Medulla oblongata (tissue), 1 donor: ENCODE measurements at regions not wholly inside any gene's neighbourhood (a gene's known extent, or its start where the extent isn't known, plus 50 kb on each side); places are given as distances from the start of the nearest gene placed in this dataset.

Experiments used
- DNase-seq: peaks from one replicate; pipeline ENCODE4 v3.0.0-alpha.2; 2015; ENCODE audit errors: extremely low spot score

DNA sequence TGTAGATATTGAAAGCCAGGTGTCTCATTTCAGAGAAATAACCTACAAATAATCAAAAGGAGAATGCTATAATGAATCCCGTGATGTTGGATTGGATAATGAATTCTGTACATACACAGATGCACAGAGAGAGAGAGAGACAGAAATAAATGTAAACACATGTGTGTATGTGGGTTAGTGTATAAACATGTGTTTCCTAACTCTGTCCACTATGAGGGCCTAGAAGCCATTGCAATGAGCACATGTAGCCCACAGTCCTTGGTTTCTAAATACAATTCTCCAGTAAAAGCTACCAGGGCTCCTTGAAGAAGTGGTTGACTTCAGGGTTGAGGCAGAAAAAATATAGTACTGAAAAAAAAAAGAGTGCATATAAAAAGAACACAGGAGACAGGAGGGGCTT lies 109.5 kb downstream of the INHBB start:
- no peak for DNase-seq

DNA sequence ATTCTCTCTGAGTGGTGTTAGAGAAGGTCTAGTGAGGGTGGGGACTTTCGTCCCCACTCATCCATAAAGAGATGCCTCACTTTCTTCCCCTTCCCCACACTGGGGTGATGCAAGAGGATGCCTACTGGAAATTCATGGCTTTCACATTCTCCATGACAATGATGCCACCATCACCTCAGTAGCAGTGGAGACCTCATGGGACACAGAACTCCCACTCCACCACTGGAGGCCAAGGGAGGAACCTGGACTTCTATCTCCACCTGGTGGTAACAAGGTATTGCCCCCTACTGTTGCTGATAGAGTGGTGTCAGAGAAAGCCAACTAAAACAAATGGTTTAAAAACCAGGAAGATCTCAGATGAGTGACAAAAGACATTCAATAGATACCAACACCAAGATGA lies 110.9 kb downstream of the INHBB start:
- DNase-seq = no peak

DNA sequence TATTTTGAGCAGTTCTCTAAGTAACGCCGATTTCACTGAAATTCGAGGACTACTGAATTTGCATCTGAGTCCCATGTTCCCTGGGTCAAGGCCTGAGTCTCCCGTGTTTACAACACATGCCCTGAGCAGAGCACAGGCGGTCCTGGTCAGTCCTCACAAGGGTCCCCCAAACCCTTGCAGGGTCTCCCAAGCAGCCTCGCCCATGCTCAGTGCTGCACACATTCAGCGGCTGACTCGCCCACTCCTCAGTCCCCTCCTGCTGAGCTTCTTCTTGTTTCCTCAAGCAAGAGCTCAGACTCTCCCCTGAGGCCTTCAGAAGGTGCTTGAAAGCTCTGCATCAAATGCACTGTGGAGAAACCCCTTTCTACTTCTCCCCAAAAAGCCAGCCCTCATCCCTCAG lies 114.6 kb downstream of the INHBB start:
- no peak for DNase-seq

DNA sequence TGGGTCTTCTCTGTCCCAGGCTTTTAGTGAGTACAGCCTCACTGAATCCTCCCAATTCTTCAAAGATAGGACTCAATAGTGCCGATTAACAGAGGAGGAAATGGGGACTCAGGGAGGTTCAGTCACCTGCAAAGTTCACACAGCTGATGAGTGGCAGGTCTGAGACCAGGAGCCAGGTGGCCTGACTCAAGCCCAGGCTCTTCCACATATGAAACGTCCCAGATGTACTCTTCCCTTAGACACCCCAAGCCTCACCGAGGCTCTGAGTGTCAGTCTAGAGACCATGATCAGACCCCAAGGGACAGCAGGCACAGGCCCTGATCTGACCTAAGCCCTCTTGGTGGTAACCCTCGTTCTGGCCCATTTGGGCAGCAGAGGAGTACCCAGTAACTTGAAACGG lies 115.2 kb downstream of the INHBB start:
- no peak for DNase-seq

DNA sequence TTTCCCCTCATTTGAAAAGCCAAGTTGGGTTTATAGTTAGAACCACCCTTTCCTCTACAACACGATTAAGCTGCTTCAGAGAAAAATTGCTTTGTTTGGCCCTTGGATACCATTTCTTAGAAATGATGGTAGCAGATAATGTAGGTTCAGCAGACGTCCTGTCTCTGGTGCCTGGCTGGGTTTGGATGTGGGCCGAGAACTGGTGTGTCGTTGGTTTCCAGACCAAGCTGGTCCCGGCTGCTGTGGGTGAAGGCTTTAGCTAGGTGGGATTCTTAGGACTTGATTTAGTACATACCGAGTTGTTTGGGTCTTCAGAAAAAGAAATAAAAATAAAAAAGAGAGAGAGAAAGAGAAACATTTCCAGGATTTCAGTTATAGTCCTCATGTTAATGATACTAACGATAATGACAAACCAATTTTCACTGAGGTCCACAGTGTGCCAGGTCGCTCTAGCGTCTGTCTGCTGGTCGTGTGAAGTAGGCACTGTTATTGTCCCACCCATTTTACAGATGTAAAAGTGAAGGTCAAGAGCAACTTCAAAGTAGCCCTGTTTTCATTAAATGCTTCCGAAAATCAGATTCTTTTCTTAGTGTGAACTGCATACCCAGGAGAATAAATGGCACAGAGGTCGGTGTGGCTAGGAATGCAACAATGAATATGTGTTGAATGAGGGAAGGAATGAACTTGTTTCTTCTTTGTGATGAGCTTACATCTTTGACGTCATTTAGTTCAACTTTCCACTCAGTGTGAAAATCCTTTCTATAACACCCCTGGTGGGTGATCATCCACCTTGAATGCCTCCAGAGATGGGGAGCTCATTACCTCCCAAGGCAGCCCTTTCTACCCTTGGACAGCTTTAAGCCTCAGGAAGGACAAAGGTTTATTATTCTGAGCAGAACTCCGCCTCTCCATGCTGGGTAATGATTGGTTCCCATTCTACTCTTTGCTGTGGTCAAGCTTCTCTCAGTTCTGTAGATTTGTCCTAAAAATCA lies 115.9 kb downstream of the INHBB start:
- DNase-seq = no peak

DNA sequence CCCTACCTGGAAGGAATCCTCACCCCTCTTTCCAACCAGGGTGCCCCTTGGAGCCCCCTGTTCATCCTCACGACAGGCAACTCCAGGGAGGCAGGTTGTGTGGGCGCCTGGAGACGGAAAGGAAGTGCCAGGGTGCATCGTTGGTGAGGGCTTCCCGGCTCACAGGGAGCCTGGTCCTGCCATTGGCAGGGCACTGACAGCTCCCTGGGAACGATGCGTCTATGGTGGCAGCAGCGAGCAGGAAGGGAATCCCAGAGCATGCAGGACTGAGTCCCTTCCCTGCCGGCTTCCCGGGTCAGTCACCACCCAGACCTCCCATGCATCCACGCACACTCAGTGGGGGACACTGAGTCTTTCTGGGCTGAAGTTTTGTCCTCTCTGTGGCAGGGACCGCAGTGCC lies 117.6 kb downstream of the INHBB start:
- DNase-seq = no peak

DNA sequence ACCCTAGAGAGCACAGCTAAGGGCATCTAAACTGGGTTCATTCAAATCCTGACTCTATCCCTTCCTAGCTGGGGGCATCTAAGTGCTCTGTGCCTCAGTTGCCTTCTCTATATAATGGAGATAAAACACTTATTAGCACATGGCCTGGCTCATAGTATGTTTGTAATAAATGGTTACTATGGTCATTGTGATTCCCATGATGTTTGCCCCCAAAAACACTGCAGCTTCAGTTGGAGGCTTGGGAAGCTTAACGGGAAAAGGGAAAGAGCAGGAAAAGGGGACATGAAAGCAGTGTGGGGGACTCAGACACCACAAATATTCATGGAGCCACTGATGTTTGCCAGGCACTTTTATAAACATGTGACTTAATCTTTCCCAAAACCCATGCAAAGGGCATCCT lies 118.1 kb downstream of the INHBB start:
- no peak for DNase-seq

DNA sequence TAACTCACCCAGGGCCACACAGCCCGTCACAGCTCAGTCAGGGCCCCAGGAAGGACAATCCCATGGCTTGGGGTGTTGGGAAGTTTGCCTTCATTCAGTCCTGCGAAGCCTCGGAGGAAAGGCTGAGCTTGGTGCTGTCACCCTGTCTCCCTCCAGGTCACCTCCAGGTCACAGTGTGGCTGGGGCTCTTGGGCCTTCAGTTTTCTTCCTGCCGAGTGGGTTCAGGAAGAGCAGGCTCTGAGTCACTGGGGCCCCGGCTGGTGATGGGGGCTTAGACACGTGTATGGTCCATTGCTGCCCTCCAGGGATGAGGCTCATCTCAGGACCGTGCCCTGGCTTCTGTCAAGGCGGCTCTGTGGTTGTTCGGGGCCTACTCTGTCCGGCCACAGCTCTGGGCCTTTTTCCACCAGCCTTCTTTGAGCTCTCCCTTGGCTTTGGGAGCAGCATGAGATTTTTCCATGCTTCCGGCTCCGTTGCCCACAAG lies 118.6 kb downstream of the INHBB start:
- DNase-seq = no peak

DNA sequence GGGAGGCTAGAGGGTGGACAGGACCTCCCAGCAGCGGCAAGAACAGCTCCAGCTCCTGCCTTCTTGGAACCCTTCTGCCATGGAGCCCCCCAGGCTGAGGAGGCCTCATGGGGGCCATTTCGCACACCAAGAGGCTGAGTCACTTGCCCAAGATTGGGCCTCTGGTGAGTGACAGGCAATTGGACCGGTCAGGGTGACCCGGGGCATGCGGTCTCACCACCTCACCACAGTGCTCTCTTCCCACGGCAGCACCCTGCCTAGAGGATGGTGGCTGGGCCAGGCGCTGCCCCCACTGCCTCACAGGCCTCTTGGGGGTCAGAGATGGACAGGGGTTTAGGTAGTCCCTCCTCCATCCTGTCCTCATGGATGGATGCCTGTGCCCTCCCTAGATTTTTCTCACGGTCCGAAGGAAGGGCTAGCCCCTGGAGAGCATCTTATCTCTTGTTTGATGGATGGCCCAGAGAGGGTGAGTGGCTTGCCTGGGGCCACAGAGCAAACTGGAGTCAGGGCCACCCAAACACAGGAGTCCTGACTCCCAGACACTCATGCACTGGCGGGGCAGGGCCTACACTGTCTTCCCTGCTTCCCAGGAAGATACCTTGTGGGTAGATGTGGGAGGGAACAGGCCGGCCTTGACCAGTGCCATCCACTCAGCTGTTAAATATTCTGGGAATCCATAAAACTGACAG lies 119.2 kb downstream of the INHBB start:
- no peak for DNase-seq

DNA sequence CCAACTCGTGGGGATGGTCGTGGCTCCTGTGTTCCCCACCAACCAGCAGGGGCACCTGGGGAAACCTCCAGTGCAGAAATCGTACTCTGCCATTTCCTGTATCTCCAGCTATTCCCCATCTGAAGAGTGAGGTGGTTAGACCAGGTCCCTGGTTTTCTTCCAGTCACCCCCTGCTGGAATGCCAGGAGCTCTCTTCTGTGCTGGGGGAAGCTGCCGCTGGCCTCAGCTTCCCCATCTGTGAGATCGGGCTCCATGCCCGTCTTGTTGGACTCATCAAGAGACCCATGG lies 119.7 kb downstream of the INHBB start:
- no peak for DNase-seq

DNA sequence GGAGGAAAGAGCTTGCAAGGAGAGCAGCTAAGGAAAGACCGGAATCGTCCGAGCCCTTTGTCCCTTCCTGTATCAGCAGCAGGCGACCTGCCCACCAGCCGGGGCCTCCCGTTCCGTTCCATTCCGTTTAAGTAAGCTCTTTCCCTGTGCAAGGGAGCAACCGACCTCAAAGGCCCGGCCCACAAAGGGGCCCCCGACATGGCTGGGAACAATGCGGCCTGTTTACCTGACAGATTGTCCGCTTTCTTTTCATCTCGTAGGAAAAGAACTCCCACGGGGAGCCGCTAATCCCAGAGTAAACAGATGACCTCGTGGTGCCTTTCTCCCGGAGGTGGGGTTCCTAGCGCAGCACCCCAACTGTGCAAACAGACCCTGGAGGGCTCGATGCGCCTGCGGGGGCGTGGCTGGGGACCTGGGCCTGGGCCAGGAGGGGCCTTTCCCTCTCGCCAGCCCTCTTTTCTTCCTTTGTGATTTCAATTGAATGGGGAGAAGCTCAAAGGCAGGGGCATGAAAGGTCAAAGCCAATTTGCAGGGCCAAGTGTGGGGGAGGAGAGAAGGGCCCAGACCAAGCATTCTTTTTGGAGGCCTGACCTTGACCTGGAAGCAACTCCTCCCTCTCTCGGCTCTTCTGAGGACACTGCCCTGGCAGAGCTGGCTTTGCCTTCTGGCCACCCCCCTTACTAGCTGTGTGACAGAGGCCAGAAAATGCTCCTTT lies 120.2 kb downstream of the INHBB start:
- no peak for DNase-seq

DNA sequence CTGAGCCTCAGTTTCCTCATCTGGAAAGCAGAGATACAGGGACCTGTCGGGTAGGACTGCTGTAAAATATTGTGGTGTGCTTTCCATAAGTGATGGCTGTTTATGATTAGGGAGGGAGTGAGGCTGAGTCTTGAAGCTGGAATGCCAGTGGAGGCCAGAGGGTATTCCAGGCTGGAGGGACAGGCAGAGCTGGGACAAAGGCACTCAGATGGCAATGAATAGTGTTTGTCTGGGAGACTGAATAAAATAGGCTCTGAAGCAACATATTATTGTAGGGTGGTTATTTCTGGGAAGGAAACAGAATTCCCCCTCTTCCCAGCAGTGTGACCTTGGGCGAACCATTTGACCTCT lies 120.7 kb downstream of the INHBB start:
- peak; percentile 38 for DNase-seq

DNA sequence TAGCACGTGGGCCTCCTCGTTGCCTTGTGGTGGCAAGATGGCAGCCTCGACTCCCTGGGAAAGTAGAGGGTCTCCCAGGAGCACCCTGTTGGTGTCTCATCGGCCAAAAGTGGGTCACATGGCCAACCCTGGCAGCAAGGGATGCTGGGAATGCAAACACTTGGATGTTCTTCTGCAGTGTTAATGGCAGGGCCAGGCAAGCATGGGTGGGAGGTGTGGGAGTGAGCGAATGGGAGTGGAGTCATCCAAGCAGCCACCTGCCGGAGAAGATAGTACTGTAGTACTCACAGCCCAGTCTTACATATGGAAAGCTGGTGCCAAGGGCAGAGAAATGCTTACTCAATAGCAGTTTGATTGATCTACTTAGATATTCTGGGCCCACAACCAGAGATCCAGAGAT lies 122.2 kb downstream of the INHBB start:
- no peak for DNase-seq

DNA sequence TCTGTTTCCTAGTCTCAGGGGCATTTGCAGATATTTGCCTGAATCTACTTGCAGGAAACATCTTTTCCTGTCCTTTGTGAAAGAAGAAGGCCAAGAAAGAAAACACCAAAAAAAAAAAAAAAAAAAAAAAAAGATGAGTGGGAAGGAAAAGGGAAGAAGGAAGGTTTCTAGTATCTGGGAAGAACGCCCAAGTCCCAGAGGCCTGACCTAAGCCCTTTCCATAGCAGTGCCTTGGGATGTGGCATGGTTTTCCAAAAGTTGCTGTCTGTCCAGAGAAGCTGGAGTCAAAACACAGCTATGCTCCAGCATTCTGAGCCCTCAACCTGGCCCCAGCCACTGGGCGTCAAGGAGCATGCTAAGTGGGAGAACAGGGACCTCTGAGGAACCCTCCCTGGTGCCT lies 123.5 kb downstream of the INHBB start:
- DNase-seq = no peak

DNA sequence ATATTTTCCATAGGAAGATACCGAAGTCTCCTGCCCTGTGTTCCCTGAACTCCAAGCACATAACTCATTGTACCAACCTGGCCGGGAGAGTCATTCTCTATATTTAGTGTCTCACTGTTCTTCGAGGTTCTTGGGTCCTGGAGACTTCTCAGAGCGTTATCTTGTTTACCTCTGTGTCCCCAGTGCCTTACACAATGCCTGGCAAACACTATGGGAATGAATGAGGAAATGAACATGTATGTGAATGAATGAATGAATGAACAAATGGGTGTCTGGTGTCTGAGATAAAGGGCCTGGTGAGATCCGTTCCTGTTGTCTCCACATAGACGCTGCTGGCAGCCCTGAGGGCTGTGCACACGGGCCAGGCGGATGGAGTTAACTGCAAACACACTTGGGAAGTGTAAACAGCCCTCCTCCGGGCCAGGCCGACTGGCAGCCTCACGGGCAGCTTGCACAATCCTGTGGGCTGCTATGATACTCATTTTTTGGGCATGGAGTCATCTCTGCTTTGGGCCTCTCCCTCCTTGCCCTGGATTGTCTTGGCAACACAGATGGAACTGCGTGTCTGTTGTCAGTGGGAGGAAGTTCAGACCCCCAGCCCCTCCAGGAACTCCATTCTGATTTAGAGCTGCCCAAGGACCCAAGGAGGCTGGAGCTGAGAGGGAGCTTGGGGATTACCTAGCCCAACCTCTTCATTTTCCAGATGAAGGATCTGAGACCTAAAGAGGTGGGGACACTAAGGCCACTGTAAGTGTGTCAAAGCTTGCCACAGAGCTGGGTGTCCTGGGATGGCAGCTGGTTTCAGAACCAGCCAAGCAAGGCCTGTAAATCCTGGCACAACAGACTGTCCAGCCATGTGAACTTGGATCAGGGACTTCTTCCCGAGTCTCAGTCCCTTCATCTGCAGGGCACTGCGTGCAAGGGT lies 124.4 kb downstream of the INHBB start:
- peak; percentile 35 for DNase-seq

DNA sequence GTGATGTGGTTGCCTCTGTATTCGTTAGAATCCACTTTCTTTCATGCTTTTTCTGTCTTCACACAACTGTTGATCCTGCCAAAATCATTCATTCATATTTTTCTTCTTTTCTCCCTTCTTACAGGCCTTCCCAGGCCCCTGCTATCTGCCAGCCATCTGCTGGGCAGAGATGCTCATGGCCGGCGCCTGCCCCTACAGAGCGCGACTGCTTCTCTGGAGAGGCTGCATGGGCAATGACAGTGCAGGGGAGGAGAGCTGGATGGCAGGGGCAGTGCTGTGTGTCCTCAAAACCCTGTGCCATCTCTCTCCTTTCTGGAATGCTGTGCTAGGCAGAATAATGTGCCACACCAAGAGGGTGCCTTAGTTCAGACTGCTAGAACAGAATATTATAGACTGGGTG lies 125.2 kb downstream of the INHBB start:
- DNase-seq = no peak

DNA sequence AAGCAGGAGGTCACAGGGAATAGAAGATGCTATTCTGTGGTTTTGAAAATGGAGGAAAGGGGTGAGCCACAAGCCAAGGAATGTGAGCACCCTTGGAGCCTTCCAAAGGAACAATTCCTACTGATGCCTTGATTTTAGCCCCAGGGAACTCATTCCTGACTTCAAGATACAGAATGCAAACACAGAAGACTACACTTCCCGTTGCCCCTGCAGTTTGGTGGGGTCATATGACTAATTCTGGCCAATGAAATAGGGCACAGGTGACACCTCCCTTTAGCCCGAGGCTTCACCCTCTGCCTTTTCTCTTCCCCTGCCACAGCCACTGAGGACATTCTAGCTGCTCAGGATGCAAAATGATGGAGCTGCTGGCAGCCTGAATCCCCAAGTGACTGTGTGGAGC lies 126.1 kb downstream of the INHBB start:
- no peak for DNase-seq

DNA sequence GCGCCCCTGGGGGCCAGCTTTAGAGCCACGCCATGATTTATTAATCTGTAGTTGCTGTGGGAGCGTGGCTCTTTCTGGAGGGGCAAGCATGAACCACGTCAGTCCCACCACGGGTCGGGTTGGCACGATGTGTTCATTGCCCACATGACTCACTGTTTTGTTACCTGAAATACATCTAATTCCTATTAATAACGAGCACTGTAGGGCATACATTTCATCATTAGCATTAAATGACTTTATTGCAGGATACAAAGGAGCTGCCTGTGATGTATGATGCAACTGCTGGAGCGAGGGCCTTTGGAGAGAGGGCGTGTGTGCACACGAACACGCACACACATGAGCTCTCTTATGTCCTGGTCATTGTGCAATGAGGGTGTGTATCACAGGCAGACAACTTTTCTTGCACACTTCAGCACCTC lies 127.0 kb downstream of the INHBB start:
- no peak for DNase-seq

DNA sequence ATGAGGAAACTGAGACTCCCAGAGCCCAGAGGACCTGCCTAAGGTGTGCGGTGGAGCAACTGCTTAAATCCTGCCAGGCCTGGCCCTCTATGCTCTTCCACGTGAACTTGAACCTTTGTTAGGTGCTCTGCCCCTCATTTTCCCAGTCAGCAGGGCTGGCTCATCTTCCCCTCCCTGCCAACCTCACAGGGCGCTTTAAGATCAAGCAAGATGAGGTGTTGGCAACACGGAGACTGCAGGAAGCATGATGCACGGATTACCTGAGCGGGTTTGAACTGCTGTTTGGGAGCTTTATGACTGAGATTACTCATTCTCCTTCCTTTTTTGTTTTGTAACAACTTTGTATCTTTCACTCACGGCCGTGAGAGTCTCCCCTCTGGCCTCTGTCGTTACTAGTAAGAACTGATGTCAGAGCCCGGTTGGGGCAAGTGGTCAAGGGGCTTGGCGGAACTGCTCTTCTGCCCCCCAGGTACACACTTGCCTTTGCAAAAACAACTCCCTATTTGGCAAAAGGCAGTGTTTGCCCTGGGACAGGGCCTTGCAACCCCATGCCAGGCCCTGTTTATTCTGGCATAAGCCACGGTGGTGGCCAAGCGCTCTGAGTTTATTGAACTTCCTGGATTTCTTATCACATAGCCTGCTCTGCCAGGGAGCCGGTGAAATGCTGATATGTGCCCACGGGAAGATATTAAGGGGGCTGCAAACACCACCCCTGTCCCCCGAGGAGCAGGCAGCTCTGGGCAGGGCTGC lies 127.8 kb downstream of the INHBB start:
- DNase-seq = no peak

DNA sequence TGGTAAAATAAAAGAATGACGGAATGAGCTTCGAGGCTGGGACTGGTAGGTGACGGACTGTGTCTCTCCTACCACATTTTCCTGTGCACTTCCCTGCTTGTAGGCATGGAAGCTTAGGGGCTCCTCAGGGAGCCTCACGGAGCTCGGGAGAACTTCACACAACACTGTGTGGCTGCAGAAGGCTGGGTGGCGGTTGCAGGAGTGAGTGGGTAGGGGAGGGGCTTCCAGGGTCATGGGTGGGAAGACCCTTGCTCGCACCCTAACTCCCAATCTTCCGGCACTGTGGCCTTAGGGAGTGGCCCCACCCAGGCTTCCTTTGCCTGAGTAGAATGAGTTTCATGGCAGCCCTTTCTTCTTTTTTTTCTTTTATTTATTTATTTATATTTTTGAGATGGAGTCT lies 128.6 kb downstream of the INHBB start:
- DNase-seq = no peak

DNA sequence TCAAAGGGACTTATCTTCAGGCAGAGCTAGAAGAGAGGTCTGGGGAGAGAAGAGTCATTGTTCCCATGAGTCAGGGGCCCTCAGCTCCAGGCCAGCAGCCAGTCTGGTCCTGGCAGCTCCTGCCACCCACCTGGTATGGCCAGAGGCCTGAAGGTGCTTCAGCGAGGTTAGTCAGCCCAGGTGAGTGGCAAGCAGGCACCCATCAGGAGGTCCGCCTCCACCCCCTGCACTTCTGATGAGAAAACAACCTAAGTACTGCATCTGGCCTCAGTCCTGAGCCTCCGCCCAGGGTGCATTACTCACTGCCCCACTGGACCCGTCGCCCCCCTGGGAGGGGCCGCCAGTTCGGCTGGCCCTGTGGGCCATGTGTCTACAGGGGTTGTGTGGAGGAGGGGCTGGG lies 130.2 kb downstream of the INHBB start:
- DNase-seq = no peak
